Esophagus muscularis mucosa (tissue), 4 donors: ENCODE measurements at regions not wholly inside any gene's neighbourhood (a gene's known extent, or its start where the extent isn't known, plus 50 kb on each side); places are given as distances from the start of the nearest gene placed in this dataset.

Experiments
- DNase-seq: peaks from one replicate; pipeline ENCODE4 v3.0.0-alpha.2; 2017; ENCODE audit errors: extremely low spot score
- H3K27ac ChIP-seq, 4 donors: fragments of 200-600 bp; sonication (generic); replicated peaks in 1 of 4; 1 replicate in 3 of 4; 2 replicates in 1 of 4; pipeline ENCODE4 v1.5.1; 2016 to 2019; ENCODE audit warnings: mild to moderate bottlenecking in 1 of 4
- H3K27me3 ChIP-seq, 4 donors: fragments of 200-600 bp; sonication (generic); one replicate each; pipeline versions ENCODE4 v1.5.1 to v1.6.0; 2016 to 2019
- H3K36me3 ChIP-seq, 4 donors: fragments of 200-600 bp; sonication (generic); one replicate each; pipeline ENCODE4 v1.5.1; 2016 to 2019
- H3K4me1 ChIP-seq, 4 donors: fragments of 200-600 bp; sonication (generic); one replicate each; pipeline ENCODE4 v1.5.1; 2016 to 2019
- H3K4me3 ChIP-seq, 4 donors: fragments of 200-600 bp; sonication (generic); 1 replicate in 2 of 4; 2 replicates in 2 of 4; pipeline ENCODE4 v1.5.1; 2016 to 2019; ENCODE audit warnings: mild to moderate bottlenecking in 4 of 4, moderate library complexity in 1 of 4
- H3K9me3 ChIP-seq, 4 donors: fragments of 200-600 bp; sonication (generic); 1 replicate in 3 of 4; 2 replicates in 1 of 4; pipeline ENCODE4 v1.5.1; 2016 to 2019
- CTCF ChIP-seq, 3 experiments: fragments of 200-600 bp in 2 of 3; fragments of 450-650 bp in 1 of 3; sonication (generic) in 2 of 3; IDR thresholded peaks; one replicate each; pipeline ENCODE4 v1.5.1; 2017 to 2019; ENCODE audit warnings: antibody characterized with exemption in 3 of 3, mild to moderate bottlenecking in 2 of 3, moderate library complexity in 1 of 3
- EP300 ChIP-seq: sonication (generic); formaldehyde crosslinking; IDR thresholded peaks from one replicate; pipeline ENCODE4 v1.6.1; 2017; ENCODE audit warnings: antibody characterized with exemption
- POLR2A ChIP-seq: fragments of 450-650 bp; IDR thresholded peaks from one replicate; pipeline ENCODE4 v1.6.1; 2017; ENCODE audit warnings: antibody characterized with exemption, moderate library complexity, mild to moderate bottlenecking, low read depth
- POLR2AphosphoS5 ChIP-seq, 2 donors: sonication (generic); formaldehyde crosslinking; IDR thresholded peaks; one replicate each; pipeline ENCODE4 v1.6.1; 2017; ENCODE audit warnings: antibody characterized with exemption in 2 of 2
- WGBS: methylation state at CpG from one replicate; pipeline ENCODE4 v1.1.5; 2018; 5-methylcytosine and 5-hydroxymethylcytosine counted together
- intact Hi-C: fragments of 100-400 bp; cut with DNase I; formaldehyde crosslinking; loops from one replicate; pipeline ENCODE4 v1.15.1; 2023

- TF ChIP-seq EP300 (no peak), POLR2A (no peak), CTCF (IDR thresholded peaks at IDR 0.05) (no peak), POLR2AphosphoS5 (IDR thresholded peaks at IDR 0.05) (no peak)
- peaks cover 0 to 3% (median 0%) of the 10 kb centered on the region in 4 donors for H3K36me3 ChIP-seq
- no peak for DNase-seq
- H3K27me3 ChIP-seq = no peaks in the 10 kb centered on the region
- H3K4me1 ChIP-seq = no peaks in the 10 kb centered on the region
- no peak overlapping the region for H3K27ac ChIP-seq
- WGBS = 55% methylated on average over 1 of the region's 1 CpG
- intact Hi-C loops = no loop called here
- no peak overlapping the region for H3K4me3 ChIP-seq
- H3K9me3 ChIP-seq = no peaks in the 10 kb centered on the region
Observed at GRCh38 chr1:219310181-219310728, 136.6 kb downstream of the LYPLAL1 start.

- TF ChIP-seq POLR2A = no peak
- no peak for TF ChIP-seq CTCF (IDR thresholded peaks at IDR 0.05)
- no peak for TF ChIP-seq POLR2AphosphoS5 (IDR thresholded peaks at IDR 0.05)
- no peak for TF ChIP-seq EP300
- 94% methylated on average over 4 of the region's 4 CpGs for WGBS
- intact Hi-C loops = no loop called here
- Histone ChIP-seq H3K36me3 (peaks cover 0 to 3% (median 0%) of the 10 kb centered on the region in 4 donors), H3K9me3 (no peaks in the 10 kb centered on the region), H3K4me3 (no peak overlapping the region), H3K27me3 (no peaks in the 10 kb centered on the region), H3K27ac (no peak overlapping the region), H3K4me1 (peaks cover 0 to 3% (median 0%) of the 10 kb centered on the region in 4 donors)
- DNase-seq = no peak
Observed at GRCh38 chr1:219308367-219308766, 134.7 kb downstream of the LYPLAL1 start.

- intact Hi-C loops = no loop called here
- no peak for TF ChIP-seq CTCF (IDR thresholded peaks at IDR 0.05)
- H3K27ac ChIP-seq = no peak overlapping the region
- no peak for DNase-seq
- peaks cover 0 to 3% (median under 1%) of the 10 kb centered on the region in 4 donors for H3K4me1 ChIP-seq
- peaks cover 0 to 3% (median 0%) of the 10 kb centered on the region in 4 donors for H3K36me3 ChIP-seq
- H3K9me3 ChIP-seq = no peaks in the 10 kb centered on the region
- no peaks in the 10 kb centered on the region for H3K27me3 ChIP-seq
- WGBS = 60% methylated on average over 9 of the region's 9 CpGs
- H3K4me3 ChIP-seq = no peak overlapping the region
Observed at GRCh38 chr1:219304227-219305226, 130.8 kb downstream of the LYPLAL1 start.

- TF ChIP-seq EP300 (no peak), POLR2A (no peak), CTCF (IDR thresholded peaks at IDR 0.05) (no peak)
- no peaks in the 10 kb centered on the region for H3K27me3 ChIP-seq
- H3K4me3 ChIP-seq = no peak overlapping the region
- H3K9me3 ChIP-seq = no peaks in the 10 kb centered on the region
- DNase-seq = no peak
- no peak overlapping the region for H3K27ac ChIP-seq
- peaks cover 3 to 19% (median 9%) of the 10 kb centered on the region in 4 donors for H3K4me1 ChIP-seq
- intact Hi-C loops = no loop called here
- 54% methylated on average over 1 of the region's 1 CpG for WGBS
- no peaks in the 10 kb centered on the region for H3K36me3 ChIP-seq
Observed at GRCh38 chr1:219302697-219303096, 129.0 kb downstream of the LYPLAL1 start.
